OCI-LY7 (cell line): ENCODE measurements at regions not wholly inside any gene's neighbourhood (a gene's known extent, or its start where the extent isn't known, plus 50 kb on each side); places are given as distances from the start of the nearest gene placed in this dataset.

Experiments used
- BruUV-seq: library from RNA; stranded (reverse); fragments of 400-500 nt; replicated peaks from 2 replicates; lab custom pipeline; 2021; lab: Mats Ljungman, UMichigan
- CTCF ChIA-PET: fragments of 300-600 bp; sonication (Branson Sonifier 250); formaldehyde crosslinking; loops from one replicate; lab custom pipeline; 2022; ENCODE audit warnings: antibody characterized with exemption; ENCODE audit not compliant: unreplicated experiment; lab: Charles Lee
- POLR2A ChIA-PET: fragments of 300-600 bp; sonication (Branson Sonifier 250); formaldehyde crosslinking; loops from one replicate; lab custom pipeline; 2022; ENCODE audit warnings: antibody characterized with exemption; lab: Charles Lee
- DNase-seq: peaks from one replicate; pipeline ENCODE4 v3.0.0-alpha.2; 2015; ENCODE audit warnings: low spot score
- H2AFZ ChIP-seq: fragments of 200-600 bp; sonication (generic), shearing (Covaris generic); 2 replicates; pipeline ENCODE4 v1.6.1; 2014; ENCODE audit warnings: mild to moderate bottlenecking, antibody characterized with exemption, low read length, moderate library complexity
- H3K27ac ChIP-seq: fragments of 200-600 bp; sonication (generic); 2 replicates; pipeline ENCODE4 v1.5.1; 2014; ENCODE audit warnings: mixed run types, low read depth, mild to moderate bottlenecking, moderate library complexity, low read length, inconsistent platforms; ENCODE audit not compliant: poor library complexity, severe bottlenecking
- H3K36me3 ChIP-seq: fragments of 200-600 bp; sonication (generic); 2 replicates; pipeline ENCODE4 v1.6.1; 2014; ENCODE audit warnings: mild to moderate bottlenecking, antibody characterized with exemption, low read length, moderate library complexity, mixed read lengths; ENCODE audit not compliant: insufficient read depth
- H3K4me1 ChIP-seq: fragments of 200-600 bp; sonication (generic); 2 replicates; pipeline ENCODE4 v1.5.1; 2014; ENCODE audit warnings: mild to moderate bottlenecking, low read length; ENCODE audit not compliant: insufficient read depth, poor library complexity, severe bottlenecking
- H3K4me2 ChIP-seq: fragments of 200-600 bp; sonication (generic); 2 replicates; pipeline ENCODE4 v1.6.1; 2014; ENCODE audit warnings: mild to moderate bottlenecking, low read length
- H3K4me3 ChIP-seq: fragments of 200-600 bp; sonication (generic); 2 replicates; pipeline ENCODE4 v1.5.1; 2014; ENCODE audit warnings: mild to moderate bottlenecking, low read depth, low read length; ENCODE audit not compliant: poor library complexity, severe bottlenecking
- H3K79me2 ChIP-seq: fragments of 200-600 bp; sonication (generic); 2 replicates; pipeline ENCODE4 v1.6.1; 2016; ENCODE audit warnings: low read depth, mild to moderate bottlenecking, low read length, moderate library complexity, mixed read lengths; ENCODE audit not compliant: insufficient read depth
- H3K9me2 ChIP-seq: fragments of 200-600 bp; sonication (generic); 2 replicates; pipeline ENCODE4 v1.6.1; 2016; ENCODE audit warnings: mild to moderate bottlenecking, low read length, mixed read lengths; ENCODE audit not compliant: insufficient read depth
- H3K9me3 ChIP-seq: fragments of 200-600 bp; sonication (generic); 2 replicates; pipeline ENCODE4 v1.6.1; 2014; ENCODE audit warnings: mild to moderate bottlenecking, mixed run types, low read length, mixed read lengths
- H4K20me1 ChIP-seq: fragments of 200-600 bp; sonication (generic); 2 replicates; pipeline ENCODE4 v1.6.1; 2014; ENCODE audit warnings: mild to moderate bottlenecking, antibody characterized with exemption, low read length, moderate library complexity, mixed read lengths; ENCODE audit not compliant: insufficient read depth
- CTCF ChIP-seq: fragments of 200-600 bp; sonication (generic); conservative IDR thresholded peaks from 2 replicates; pipeline ENCODE4 v1.5.1; 2014; ENCODE audit warnings: mild to moderate bottlenecking, antibody characterized with exemption, low read length, moderate library complexity, mixed read lengths
- EZH2phosphoT487 ChIP-seq: fragments of 200-600 bp; sonication (generic); IDR thresholded peaks from 2 replicates; pipeline ENCODE4 v1.6.1; 2018; ENCODE audit warnings: low read depth, borderline replicate concordance, mild to moderate bottlenecking, mixed run types, antibody characterized with exemption, low read length, moderate library complexity, mixed read lengths
- intact Hi-C: fragments of 100-400 bp; cut with micrococcal nuclease; formaldehyde crosslinking; loops from one replicate; pipeline ENCODE4 v1.10.0; 2022; ENCODE audit not compliant: unreplicated experiment

- intact Hi-C loops = no loop called here
Observed at GRCh38 chr10:4436103-4436502, 389.9 kb upstream of the AKR1E2 start.

DNA sequence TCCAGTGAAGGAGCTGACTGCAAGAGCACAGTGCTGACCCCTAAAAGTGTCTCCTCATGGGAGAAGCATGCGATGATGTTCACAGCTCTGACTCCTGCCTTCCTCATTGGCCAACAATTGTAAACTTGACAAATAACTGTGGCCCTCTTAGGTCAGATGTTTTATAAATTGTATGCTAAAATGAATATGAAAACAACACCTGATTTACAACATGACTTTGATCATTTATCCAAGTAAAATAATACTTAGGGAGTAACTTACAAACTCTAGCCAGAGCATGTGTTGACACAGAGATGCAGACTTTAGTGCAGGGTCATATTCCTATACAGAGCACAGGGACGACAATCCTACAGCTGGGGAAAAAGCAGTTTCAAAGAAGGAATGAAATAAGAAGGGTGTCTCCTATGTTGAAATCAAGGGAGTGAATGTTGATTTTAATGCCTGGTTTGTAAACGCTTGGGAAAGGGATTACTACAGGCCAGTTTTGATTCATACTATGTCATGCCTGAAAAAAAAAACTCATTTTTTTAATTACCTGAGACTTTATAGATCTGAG is 391.4 kb upstream of the AKR1E2 start:
- no peaks in the 10 kb centered on the region for H3K9me3 ChIP-seq
- no TSS peak for BruUV-seq
- no peaks in the 10 kb centered on the region for H4K20me1 ChIP-seq
- no peak overlapping the region for H3K27ac ChIP-seq
- no peaks in the 10 kb centered on the region for H3K4me1 ChIP-seq
- no peak overlapping the region for H3K4me2 ChIP-seq
- ChIA-PET CTCF (no interaction called here), POLR2A (no interaction called here)
- H3K9me2 ChIP-seq = no peaks in the 10 kb centered on the region
- no peak overlapping the region for H3K4me3 ChIP-seq
- H3K36me3 ChIP-seq = no peaks in the 10 kb centered on the region
- no peak overlapping the region for H2AFZ ChIP-seq
- TF ChIP-seq CTCF = no peak
- TF ChIP-seq EZH2phosphoT487 = no peak
- DNase-seq = no peak
- intact Hi-C loops = no loop called here
- H3K79me2 ChIP-seq = no peaks in the 10 kb centered on the region

More at GRCh38 chr10:4436103-4436502, 389.9 kb upstream of the AKR1E2 start:
- Histone ChIP-seq H2AFZ (no peak overlapping the region), H3K4me3 (no peak overlapping the region), H3K27ac (no peak overlapping the region), H4K20me1 (no peaks in the 10 kb centered on the region), H3K4me2 (no peak overlapping the region), H3K9me3 (no peaks in the 10 kb centered on the region), H3K4me1 (no peaks in the 10 kb centered on the region), H3K79me2 (no peaks in the 10 kb centered on the region), H3K36me3 (no peaks in the 10 kb centered on the region), H3K9me2 (no peaks in the 10 kb centered on the region)
- BruUV-seq = no TSS peak
- CTCF ChIA-PET = no interaction called here
- no peak for TF ChIP-seq EZH2phosphoT487
- no peak for TF ChIP-seq CTCF
- POLR2A ChIA-PET = no interaction called here
- no peak for DNase-seq

GRCh38 chr10:4434105-4434504 is 391.9 kb upstream of the AKR1E2 start:
- TF ChIP-seq CTCF = no peak
- no peak for TF ChIP-seq EZH2phosphoT487
- H3K4me1 ChIP-seq = no peaks in the 10 kb centered on the region
- no TSS peak for BruUV-seq
- H3K36me3 ChIP-seq = no peaks in the 10 kb centered on the region
- ChIA-PET POLR2A (no interaction called here), CTCF (no interaction called here)
- H3K4me2 ChIP-seq = no peak overlapping the region
- H2AFZ ChIP-seq = no peak overlapping the region
- no peaks in the 10 kb centered on the region for H3K79me2 ChIP-seq
- H3K4me3 ChIP-seq = no peak overlapping the region
- H3K27ac ChIP-seq = no peak overlapping the region
- no peak for DNase-seq
- intact Hi-C loops = no loop called here
- no peaks in the 10 kb centered on the region for H3K9me3 ChIP-seq
- no peaks in the 10 kb centered on the region for H4K20me1 ChIP-seq
- H3K9me2 ChIP-seq = no peaks in the 10 kb centered on the region
